GM19463 (cell line): ENCODE measurements at regions not wholly inside any gene's neighbourhood (a gene's known extent, or its start where the extent isn't known, plus 50 kb on each side); places are given as distances from the start of the nearest gene placed in this dataset.

Experiments used
- ATAC-seq: cut with Tn5 transposase; IDR thresholded peaks from one replicate; pipeline ENCODE4 v1.9.1; 2021; ENCODE audit warnings: mild to moderate bottlenecking, moderate library complexity; ENCODE audit not compliant: unreplicated experiment

DNA sequence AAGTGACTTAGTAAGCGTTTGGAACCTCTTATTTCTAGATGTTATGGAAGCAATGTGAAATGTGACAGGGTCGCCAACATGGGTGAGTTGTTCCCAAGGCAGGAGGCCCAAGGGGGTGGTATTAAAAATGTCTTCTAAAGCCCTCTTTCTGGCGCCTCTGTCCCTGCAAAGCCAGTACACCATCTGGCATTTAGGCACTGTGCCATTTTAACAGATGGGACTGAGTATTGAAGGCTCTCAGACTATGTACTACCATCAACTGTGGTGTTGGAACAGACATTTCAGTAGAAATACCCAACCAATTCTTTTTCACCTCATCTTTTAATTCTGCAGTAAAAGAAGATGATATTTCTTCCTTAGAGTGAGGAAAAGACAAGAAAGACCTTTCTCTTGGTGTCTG, 384.5 kb upstream of the MMADHC start:
- no peak for ATAC-seq

DNA sequence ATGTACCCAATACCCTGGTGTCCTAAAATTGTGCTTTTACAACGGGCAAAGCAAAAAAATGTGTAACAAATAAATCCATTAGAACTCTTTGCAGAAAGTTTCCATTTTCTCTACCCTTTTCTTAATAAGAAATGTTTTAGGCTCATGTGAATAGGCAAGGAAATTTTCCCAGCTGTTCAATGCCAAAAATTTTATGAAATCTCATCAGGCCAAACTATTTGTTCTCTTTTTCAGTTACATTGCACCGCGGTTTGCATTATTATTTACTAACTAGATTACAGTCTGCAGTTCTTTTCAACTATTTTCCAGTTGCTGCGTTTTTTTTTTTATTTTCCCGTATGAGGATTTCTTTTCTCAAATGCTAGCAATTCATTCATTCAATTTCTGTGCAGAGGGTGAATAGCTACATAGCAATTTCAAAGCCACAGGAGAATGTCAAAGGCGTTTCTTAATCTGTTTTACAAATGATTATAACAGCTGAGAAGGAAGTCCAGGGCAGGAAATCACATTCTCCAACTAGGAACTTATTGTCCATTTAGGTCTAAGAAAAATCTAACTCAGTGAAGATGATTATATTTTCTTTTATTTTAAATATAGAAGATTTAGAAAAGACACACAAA, 367.5 kb upstream of the MMADHC start:
- ATAC-seq = no peak

DNA sequence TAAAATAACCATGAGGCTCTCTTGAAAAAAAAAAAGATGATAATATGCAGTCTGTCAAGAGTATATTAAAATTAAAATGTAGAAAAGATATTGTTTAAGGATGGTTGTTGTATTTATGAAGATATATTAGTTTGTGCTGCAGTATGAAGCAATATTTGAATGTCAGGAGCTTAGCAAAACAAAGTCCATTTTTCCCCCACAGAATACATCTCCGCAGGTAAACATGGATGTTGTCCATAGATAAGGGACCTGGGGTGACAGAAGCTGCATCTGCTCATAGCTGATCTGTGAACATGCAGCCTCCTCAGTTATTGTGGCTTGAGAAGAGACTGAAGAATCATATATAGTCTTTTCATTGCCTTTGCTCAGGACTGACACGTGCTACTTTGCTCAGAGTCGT, 366.1 kb upstream of the MMADHC start:
- ATAC-seq = no peak

DNA sequence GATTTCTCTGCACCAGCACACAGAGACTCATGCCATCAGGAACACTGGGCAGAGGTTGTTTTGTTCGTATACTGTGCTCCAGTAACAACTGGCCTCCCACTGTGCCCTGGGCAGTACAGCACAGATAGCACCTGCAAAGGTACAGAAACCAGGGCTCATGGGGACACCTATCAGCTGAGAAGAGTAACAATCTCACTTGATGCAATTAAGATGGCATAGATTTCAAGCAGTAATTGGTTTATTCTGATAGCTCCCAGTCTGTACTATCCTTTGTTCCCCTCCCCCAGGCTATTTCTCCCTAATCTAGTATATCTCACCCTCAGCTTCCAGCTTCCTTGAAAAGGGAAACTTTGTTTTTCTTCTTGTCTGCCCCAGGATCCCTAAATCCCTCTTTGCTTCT, 343.9 kb upstream of the MMADHC start:
- ATAC-seq = no peak

DNA sequence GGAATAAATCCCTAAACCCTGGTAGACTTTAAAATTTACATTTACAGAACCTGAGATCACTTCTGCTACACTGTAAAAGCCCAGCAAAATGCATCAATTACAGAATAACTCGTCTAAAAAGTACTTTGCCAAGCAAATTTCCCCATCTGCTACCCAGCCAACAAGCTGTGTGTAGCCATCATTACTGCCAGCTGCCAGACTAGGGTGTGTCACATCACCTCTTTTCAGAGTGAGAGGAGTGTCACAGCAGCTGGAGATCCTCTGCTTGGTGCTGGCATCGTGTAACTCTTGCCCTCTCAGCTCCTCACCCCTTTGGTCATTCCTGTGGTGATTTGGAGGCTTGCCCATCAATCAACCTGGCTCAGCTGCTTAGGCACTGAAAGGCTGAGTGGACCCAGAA, 340.4 kb upstream of the MMADHC start:
- ATAC-seq = no peak

DNA sequence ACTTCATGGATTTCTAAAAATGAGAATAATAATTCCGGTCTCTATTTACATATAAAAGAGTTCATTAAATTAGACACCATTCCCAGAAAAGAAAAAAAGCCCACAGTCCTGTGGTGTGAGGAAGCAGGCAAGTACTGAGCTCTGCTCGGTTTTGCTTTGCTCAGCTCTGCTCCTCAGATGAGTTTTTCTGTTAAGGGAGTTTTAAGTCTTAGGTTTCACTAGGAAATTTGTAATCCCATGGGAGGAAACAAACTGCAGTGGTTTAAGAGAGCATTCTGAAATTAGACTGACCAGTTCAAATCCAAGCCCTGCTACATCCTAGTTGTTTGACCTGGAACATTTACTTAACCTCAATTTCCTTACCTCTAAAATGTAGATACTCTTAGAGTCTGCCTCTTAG, 338.6 kb upstream of the MMADHC start:
- no peak for ATAC-seq

DNA sequence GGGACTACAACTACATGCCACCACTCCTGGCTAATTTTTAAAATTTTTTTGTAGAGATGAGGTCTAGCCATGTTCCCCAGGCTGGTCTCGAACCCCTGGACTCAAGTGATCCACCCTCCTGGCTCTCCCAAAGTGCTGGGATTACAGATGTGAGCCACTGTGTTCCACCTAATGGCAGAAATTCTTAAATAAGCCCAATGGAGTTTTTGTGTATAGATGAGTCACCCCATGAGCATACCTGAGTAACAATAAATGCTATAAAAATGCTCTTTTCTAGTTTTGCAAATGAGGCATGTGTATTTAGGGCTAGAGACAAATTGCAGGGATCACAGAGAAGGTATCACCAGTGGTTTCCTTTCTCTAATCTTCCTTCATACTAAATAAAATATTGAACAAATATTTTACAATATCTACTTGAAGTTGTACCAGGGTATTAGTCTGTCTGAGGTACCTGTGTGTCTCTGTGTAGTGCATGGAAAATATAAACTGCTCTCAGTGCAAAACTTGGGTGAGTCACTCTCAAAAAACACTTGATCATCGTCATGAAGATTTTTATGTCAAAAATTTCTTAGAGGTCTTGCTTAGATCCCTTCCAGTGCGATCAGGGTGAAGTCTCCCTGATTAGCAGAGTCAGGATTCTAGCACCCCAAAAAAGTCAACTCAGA, 337.1 kb upstream of the MMADHC start:
- ATAC-seq = no peak

DNA sequence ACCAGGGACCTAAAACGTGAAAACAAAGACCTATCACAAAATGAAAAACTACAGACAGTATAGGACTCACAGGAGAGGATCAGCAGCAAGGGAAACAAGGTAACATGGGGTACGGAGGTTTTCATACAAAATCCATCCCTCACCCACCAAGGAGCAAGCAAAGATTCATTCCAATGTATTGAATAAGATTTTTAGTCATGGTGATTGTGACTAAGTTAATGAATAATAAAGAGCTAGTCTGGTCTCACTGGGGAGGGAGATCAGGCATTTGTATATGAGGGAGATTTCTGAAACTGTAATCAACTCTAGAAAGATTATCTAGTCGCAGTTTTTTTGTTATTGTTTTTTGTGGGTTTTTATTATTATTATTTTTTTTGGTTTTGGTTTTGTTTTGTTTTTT, 336.5 kb upstream of the MMADHC start:
- no peak for ATAC-seq

DNA sequence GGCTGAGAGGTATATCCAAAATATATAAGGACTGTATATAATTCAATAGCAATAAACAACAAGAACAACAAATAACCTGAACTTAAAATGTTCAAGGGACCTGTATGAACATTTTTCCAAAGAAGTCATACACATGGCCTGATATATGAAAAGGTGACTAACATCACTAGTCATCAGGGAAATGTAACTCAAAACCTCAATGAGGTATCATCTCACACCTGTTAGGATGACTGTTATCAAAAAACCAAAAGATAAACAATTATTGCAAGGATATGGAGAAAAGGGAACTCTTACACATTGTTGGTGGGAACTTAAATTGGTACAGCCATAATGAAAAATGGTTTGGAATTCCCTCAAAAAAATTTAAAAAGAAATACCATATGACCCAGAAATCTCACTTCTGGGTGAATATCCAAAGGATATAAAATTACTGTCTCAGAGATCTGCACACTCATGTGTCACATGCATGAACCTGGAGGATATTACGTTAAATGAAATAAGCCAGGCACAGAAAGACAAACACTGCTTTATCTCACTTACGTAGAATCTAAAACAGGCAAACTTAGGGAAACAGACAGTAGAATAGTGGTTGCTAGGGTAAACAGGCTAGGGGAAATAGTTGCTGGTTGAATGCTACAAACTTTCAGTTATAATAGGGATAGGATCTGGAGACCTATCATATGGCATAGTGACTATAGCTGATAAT, 334.5 kb upstream of the MMADHC start:
- ATAC-seq = no peak

DNA sequence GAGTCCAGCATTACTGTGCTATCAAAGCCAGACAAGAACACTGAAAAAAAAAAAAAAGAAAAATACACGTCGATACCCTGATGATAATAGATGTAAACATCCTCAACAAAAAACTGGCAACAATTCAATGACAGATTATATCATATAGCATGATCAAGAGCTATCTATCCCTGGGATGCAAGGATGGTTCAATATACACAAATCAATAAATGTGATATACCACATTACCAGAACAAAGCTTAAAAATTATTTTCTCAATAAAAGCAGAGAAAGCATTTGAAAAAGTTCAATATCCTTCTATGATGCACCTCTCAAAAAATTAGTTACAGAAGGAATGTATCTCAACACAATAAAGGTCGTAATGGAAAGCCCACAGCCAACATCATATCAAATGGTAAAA, 332.8 kb upstream of the MMADHC start:
- ATAC-seq = no peak

DNA sequence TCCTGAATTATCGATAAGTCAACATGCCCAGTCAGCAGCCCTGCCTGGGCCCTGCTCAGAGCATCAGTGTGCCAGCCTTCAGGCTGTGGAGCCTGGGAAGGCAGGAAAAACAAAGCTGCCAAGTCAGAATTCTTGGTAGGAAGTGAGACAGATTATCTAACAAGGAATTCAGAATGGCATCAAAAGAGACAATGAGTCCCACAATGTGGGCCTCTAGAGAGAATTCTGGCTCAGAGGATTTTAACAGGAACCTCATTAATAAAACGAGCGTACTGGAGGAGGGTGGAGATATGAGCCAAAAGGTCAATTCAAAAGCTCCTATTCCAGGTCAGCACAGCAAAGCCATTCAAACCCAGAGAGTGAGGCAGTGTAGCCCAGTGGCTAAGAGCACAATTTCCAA, 327.6 kb upstream of the MMADHC start:
- ATAC-seq = no peak

DNA sequence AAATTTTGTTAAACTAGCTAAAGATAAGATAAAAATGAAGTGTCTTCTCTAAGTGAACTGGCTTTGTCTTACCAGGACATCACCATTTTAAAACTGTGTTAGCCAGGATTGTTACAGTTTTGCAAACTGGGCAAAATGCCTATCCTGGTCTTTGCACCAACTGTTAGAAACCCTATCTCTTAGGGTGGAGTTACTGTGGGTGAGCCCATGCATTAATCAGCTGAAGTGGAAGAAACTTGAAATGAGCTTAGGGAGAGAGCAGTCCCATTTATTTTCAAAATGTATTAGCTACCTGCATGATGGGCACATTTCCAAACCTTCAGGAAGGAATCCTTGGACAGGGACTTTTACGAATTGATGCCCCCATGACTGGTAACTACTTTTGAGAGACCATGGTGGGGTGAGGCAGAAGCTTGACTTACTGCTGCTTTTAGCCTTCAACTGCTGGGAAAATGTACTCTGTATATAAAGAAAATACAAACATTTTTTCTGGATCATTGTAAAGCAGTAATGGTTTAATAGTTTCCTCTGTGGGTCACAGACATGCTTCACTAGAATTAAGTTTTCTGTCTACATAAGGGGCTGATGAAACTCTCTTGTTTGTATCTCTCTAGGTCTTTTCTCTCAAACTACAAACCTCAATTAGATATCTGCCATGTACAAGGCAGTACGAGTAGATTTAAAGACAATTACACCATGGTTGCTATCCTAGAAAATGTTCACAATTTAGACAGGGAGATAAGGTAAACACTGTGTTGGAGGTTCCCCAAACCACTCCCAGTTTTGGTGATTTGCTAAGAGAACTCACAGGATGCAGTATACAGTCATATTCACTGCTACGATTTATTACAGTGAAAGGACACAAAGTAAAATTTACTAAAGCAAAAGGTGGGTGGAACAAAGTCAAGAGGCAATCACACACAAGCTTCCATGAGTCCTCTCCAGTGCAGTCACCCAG, 321.4 kb upstream of the MMADHC start:
- no peak for ATAC-seq

DNA sequence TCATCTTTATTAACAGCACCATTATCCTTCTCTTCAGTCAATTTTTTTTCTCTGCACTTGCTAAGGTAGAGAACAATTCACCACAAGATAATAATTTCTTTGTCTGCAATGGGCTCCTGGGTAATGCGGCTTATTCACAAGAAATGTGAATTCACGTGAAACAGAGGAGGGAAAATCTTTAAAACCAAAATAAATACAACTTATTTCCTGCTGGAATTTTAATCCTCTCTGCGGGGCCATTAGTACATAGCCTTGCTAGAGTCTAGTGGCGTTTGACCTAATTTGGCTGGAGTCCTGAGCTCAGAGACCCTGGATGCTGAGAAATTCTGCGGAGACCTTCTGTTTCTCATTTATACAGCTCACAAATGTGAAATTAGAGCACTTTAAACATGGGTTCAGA, 319.3 kb upstream of the MMADHC start:
- ATAC-seq = no peak

DNA sequence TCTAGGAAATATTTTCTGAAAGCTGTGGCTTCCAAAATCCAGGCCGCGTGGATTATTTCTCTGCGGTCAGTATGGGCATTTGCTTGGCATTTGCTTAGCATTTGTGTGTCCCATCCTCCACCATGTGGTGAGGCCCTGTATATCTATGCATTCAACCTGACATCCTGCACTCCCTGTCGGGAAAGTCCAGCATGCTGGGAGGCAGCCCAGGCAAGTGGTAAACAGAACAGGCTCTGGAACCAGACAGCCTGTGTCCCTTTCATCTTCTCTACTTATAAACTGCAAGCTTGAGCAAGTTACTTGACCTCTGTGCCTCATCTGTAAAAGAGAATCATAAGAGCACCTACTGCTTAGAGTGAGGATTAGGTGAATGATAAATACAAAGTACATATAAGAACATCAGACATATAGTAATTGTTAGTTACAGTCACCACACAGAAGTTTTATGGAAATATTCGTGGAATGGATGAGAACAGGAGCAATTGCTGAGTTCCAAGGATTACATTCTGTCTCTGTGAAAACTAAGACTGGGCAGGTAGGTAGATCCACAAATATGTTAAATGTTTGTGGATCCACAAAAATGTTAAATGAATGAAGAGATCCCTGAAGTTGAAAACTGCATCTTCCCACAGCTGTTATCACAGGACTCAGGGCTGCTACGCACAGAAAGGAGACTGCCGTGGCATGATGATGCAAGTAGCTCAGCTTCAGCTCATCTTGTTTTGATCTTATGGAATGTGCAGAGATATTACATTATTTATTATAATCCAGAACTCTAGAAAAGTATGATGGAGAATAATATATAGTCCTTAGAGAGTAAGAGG, 317.0 kb upstream of the MMADHC start:
- no peak for ATAC-seq

DNA sequence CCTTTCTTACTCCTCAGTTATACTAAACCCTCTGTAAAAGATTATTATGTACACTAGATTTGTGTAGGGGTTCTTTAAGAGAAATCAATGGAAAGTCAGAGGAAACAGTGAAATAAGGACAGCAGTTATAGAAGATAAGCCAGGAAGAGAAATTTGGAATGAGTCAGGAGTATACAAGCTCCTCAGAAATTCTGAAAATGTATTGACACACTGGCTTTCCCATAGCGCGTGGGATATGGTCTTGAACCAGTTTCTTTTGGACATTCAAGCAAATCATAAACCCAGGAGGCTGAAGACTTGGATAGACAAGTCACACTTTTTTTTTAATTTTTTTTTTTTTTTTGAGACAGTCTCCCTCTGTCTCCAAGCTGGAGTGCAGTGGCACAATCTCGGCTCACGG, 316.1 kb upstream of the MMADHC start:
- ATAC-seq = no peak

DNA sequence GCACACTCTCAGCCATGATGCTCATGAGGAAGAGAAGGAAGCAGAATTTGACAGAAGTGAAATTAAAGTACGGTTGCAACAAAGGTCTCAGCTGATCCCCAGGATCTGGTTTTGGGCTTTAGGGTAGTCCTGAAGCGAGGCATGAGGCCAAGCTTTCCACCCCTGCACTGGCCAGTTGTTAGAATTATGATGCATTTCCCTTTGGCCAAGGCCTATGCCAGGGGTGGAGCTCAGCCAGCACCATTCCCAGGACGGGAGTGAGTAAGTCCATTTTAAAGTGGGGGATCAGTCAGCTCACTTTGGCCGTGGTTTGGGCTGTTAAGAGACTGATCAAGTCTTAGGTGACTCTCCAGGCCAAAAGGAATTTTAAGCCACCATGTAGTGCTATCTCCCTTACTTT, 314.5 kb upstream of the MMADHC start:
- ATAC-seq = no peak

DNA sequence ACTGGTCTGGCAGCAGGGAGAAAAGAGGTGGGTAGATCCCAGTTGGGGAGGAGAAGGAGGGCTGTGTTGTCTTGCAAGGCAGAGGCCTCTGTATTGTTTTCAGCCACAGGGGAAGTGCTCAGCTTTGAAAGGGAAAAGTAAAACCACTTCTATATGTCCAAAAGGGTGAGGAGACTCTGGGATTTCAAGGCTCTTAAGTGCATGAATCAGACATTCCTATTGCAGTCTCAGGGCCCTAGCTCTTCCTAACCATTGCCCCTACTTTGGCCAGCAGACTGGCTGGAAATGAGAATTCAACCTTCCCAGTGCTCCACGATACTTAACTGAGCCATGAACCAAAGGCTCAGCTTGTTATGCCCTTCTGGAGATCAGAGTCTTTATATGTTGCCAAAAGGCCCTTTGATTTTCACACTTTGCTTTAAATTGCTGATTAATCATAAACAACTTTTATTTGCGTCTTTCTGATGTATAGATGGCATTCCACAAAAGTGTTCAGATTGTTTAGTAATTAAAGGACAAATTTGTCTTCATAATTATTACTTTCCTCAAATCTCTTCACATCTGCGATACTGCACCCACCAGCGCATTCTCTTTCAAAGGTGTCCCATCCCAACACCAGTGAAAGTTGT, 313.8 kb upstream of the MMADHC start:
- ATAC-seq = no peak

DNA sequence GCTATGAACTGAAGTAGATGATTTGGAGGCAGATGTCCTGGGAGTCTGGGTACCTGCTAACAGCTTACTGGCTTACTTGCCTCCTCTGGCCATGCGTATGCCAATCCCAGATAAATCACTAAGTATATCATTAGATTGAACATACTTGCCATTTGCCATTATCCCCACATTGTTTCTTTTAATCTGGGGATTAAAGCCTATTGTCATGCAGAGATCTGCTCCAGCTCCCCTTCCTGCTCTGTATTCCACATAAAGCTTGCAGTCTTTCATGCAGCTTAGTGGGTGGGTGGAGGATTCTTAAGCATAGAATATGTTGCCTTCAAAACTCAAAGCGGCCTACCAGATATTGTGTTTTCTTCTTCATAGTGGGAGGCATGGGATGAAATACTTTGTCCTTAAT, 311.8 kb upstream of the MMADHC start:
- ATAC-seq = no peak

DNA sequence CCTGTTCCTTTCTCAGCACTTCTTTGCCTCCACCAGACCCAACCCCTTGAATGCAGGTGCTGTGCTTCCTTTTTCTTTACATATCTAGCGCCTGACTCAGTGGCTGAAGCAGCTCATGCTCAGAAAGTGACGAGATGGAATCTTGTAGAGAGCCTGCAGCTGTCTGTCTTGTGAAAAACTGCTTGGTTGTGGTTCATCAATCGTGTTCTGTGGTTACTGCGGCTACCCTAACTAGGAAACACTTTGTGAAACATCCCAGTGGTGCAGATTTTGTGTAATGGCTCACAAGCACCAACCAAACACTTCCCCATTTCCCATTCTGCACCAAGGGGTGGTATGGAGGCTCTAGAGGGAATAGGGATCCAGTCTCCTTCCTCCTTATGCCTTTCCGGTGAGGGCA, 307.2 kb upstream of the MMADHC start:
- ATAC-seq = no peak

DNA sequence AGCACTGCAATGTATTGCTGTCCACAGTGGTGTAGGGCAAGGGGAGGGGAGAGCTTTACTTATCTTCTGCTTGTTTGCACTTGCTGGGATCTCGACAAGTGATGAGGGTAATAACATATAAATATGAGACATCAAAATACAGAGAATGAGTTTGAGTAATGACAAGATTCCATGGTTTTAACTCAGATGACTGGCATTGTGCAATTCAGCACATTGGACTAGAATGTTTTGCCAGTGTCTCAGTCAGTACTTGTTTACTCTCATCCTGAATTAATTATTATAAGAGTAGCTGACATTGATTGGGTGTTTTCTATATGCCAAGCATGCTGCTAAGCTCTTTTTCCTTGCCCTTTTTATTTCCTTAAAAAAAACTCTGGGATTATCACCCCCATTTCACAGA, 306.7 kb upstream of the MMADHC start:
- ATAC-seq = no peak
